HG02981 (cell line): ENCODE measurements at regions not wholly inside any gene's neighbourhood (a gene's known extent, or its start where the extent isn't known, plus 50 kb on each side); places are given as distances from the start of the nearest gene placed in this dataset.

Experiments used
- ATAC-seq: cut with Tn5 transposase; IDR thresholded peaks from one replicate; pipeline ENCODE4 v1.9.1; 2021; ENCODE audit warnings: mild to moderate bottlenecking, moderate library complexity; ENCODE audit not compliant: unreplicated experiment

DNA sequence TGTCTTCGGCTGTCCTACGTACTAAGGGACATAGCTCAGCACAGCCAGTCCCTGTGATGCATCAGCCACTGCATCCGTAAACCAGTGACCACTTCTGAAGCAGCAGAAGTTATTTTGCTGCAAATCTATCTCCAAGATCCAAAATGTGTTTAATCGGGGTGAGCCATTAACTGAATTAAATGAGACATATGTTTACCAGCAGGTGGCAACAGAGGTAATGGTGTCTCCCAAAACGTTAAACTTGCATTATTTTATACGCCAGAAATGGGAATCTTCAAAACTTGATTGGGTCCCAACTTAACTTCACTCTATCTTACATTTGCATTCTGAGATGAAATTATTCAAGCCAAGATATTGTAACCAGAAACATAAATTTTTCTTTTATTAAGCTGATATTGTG, 75.3 kb upstream of the BOC start:
- ATAC-seq = no peak

DNA sequence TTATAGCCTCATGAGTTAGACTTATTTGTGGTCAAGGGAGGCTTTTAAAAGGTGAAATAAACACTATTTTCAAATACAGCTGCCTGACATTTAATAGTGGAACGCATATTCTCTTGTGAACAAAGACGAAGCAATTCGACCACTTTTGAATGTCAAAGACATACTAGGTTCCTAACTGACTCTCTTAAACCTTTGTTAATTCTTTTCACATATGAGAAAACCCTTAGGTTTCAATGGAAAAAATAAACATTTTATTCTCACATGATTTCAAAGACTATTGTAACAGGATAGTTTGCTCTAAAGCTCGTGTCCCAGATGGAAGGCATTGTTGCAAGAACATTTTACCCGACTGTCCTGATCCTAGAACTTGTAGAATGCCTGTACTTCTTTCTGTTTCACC, 74.8 kb upstream of the BOC start:
- no peak for ATAC-seq

DNA sequence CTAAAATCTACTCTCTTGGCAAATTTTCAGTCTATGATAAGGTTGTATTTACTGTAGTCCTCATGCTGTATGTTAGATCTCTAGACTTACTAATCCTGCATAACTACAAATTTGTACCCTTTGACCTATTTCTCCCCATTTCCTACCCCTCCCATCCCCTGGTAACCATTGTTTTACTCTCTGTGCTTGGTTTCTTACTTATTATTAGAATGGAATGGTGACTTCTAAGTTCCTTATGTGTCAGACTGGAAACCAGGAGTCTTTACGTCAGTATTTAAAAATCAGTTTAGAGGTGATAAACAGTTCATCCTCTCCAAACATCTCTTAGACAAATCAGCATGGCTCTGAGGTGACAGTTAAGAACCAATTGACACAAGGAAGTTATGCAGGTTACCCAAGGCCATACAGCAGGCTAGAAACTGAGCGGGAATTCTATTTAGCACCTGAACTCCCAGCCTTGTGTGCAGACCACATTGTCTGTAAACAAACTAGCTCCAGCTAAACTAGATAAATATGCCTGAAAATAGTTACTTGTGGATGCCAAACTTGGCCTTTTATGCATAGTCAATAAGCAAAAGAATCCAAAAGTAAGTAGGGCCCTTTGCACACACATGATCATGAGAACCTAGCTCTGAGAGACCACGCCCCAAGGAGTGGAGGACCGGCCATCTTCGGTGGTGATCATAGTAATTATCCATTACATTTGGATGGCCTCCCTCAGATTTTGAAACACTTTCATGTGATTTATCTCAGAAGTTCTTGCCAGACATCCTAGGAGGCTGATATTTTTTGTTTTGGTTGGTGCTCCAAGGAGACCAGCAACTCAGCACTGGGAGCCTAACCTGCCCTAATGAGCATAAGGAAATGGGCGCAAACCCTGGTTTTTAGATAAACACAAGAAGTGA, 72.3 kb upstream of the BOC start:
- ATAC-seq = no peak

DNA sequence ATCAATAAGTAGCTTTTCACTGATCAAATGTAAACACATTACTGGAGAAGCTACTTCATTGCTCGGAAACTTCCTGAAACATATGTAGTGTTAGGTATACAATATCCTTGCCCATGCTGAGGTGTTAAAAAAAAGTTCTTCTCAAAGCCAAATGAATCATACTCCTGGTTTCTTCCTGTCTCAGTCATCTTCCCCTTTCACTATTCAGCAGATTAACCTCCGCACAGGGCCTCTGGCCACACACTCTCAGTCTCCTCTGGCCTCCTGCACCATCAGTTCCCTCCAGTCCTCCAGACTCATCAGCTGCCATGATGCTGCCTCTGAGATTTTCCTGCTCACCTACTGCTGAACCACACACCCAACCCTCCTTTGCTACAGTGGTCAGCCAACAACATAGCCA, 70.5 kb upstream of the BOC start:
- ATAC-seq = no peak

DNA sequence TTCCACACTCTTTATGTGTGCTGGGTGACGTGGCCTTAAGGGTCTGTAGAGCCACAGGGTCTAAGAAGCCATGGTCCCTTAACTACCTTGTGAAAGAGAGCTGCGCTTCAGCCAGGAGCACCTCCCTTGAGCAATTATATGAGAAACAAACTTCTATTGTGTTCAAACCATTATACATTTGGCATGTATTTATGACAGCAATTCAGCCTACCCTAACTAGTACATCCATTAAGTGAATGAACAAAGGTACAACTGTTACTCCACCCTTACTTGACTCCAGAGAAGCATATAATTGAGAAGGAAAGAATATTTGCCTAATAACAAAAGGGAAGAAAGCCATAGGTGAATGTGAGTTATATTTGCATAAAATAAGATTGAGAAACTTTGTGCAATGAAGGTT, 69.8 kb upstream of the BOC start:
- ATAC-seq = no peak

DNA sequence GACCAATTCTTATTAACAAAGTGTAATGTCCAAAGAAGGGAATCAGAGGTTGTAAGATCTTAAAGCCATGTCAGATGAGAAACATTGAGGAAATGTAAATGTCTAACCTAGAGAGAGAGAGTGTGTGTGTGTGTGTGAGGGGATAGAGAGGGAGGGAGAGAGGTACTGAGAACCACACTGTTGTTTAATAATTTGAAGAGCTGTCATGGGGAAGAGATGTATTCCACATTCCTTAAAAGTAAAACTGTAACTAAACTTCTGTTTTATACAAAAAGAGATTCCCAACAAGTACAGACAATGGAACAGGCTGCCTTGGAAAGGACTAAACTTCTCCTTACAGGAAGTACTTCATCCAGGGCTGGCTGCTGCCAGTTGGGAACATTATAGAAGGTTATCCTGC, 68.9 kb upstream of the BOC start:
- ATAC-seq = no peak

DNA sequence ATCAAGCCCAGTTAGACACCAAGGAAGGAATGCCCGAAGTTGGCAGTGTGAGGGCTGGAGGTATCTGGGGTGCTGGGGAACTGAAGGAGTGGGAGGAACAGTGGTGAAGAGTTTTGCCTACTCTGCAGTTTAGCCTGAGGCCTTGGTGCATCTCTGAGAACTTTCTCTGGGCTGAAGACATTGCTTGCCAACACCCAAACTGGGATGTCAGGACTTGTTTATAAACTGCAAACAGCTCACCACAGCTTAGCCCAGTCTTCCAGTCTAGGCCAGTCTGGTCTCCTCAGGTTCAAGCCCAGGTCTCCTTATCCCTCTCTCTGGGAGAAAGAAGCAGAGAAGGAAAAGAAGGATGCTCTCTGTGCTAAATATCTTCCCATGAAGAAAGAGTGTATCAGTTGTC, 68.0 kb upstream of the BOC start:
- no peak for ATAC-seq

DNA sequence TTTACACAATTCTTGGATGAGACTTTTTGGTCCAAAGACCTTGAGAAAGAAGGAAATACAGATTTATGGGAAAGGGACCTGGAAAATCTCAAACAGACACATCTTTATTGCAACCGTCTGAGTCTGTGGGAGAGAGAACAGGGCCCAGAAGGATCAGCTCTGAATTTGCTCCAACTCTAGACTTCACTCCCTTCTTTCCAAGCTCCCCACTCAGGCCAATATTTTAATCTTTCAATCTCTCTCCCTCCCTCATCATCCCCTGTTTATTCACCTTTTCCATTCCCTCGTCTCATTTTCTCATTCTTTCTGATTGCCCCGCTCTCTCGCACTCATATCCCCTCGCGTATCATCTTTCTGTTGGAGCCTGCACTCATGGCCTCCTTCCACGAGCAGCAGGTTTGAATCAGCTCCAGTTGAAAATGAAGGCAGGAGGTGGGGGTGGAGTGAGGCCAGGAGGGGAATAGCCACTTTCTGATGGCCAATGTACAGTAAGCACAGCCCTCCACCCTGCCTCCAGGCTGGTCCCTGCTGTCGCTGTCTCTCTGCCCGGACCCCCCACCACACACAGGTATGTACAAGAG, 63.6 kb upstream of the BOC start:
- ATAC-seq = no peak

DNA sequence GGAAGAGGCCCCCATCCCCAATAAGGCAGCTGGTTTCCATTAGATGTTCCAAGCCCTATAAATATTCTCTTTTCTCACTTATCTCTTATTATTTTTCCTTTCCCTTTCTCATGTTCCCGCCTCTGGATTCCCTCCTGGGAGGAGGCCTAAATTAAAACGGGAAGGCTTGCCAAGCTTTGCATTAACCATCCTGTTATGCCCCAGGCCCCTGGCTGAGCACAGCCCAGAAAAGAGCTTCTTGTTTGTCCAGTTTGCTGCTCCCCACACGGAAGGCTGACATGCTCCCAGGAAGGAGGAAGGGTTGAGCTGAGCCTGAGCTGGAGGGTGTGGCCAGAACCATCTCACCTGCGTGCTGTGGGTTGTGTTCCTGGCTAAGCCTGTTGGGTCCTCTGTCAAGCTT, 63.1 kb upstream of the BOC start:
- ATAC-seq = no peak

DNA sequence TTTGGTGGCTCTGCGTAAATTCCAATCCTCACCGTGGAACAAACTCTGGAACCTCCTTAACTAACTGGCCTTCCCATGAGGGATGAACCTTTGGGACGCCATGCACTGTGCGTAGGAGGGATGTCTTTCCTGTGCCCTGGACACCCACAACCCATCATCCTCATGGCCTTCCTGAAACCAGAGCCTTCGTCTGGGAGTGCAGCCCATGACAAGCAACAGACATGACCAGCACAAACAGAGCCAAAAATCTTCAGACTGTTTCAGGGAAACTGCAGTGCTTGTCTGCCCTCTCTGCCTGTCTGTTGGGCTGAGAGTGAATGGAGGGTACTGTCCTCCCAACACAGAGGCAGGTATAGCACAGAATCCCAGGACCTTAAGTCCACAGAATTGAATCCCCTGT, 61.1 kb upstream of the BOC start:
- ATAC-seq = no peak

DNA sequence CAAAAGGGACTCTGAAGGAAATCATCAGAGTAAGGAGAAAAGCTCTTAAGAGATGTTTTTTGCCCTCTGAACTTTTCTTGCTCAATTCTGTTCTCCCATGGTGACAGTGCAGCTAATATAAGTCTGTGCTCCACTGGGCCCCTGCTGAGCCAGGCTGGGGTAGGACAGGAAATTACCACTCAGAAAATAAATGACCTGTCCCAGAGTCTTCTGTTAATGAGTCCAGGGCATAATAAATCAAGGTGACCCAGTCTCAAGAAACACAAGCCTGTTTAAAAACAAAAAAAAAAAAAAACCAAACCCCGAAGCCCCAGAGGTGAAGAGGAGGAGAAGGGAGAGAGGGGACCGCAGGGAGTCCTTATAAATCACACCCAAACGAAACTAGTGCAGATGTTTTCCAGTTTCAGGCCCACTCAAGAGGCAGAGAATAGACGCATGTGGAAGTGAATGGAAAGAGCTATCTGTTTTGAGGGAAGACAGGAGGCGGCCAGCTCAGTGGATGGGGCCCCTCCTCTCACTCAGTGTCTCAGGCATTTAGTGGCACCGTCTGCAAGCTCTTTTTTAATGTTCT, 59.8 kb upstream of the BOC start:
- ATAC-seq = no peak

DNA sequence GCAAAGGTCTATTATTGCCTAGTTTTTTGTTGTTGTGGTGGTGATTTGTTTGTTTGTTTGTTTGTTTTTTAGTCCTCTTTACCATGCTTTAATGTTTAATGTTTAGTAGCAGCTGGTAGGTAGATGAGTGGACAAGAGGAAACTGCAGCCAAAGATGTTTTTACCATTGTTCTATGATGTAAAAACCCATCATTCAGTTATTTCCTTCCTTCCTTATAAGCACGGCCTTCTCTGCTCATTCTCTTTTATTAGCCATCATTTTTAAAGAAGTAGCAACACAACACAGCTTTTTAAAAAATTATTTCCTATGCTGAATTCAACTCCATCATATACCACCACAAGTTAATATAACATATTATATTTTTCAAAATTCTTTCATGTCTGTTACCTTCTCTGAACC, 58.5 kb upstream of the BOC start:
- no peak for ATAC-seq

DNA sequence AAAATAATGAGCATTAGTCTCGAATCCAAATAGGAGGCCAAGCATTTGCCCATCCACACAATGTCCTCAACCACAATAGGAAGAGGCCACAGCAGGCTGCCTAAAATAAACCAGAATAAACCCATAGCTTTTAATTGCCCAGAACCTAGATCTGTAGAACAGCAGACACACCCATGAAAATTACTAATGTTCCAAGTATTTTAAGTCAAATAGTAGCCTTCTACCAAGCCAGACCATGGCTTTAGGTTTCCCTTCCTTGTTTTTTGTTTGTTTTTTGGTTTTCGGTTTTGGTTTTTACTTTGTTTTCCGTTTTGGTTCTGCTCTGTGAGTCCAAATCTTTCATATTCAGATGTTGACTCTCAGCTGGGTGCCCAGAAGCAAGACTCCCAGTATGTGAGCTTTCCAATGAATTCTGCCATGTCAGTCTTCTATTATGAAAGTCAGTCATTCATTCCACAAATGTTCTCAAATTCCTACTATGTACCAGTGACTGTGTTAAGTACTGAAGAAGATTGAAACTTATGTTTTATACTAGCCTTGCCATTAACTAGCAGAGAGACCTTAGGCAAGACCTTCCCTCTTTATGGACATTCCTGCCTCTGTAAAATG, 57.8 kb upstream of the BOC start:
- peak; percentile 59 for ATAC-seq

DNA sequence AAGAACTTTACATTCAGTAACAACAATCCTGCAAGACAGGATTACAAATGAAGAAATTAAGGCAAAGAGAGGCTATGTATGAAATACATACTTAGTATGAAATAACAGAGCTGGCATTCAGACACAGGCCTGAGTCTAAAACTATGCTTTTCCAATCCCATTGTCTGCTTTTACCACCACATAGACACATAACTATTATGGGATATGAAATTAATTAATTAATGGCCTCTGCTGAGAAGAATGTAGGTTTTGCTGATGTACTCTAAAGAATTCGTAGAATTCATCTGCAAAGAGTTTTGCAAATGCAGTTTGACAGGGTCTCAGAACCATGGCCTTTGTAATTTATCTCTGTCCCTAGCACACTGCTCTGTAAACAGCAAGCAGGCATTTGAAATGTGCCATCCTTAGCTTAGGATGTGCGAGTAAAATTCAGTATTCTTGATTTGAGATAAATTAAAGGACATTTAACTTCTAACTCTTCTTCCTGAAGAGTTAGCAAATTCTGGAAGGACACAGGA, 54.5 kb upstream of the BOC start:
- no peak for ATAC-seq

DNA sequence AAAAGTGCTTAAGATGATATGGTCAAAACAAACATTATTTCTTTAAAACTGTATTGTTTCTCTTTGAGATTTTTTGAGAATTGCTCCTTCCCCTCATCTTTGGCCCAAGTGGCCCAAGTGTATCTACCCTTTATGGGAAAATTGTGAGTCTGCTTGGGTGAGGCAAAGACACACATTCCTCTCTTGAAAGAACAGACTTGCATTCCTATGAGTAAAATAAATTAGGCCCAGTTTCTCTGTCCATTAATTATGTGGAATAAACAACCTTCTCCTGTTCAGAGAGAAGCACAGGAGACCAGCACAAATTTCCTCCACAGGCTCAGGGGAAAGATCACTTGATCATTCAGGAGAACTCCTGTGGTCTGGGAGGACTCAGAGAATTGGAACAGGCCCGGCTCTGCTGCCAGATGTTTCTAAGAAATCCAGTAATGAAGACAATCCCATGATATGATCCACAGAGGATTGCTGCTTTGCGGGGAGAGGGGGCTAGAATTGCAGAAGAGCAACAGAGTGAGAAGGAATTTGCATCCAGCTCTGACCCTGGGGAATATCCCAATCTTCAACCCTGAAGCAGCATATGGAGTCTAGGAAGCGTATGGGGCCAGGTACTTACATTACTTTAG, 53.8 kb upstream of the BOC start:
- no peak for ATAC-seq

DNA sequence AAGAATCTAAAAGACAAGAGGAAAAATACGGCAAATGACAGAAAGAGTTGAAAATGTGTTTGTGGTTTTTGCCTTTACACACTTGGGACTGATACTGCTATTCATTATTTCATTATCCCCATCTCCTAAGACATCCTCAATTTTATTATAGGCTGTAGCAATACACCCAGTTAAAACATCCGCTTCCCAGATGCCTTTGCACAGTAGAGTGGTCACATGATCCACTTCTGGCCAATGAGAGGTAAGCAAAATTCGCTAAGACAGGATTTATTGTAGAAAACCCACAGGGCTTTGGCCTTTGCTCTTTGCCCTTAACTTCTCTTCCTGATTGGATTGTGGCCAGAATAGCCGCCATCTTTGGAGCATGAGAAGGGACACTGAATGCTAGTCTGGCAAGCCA, 53.2 kb upstream of the BOC start:
- no peak for ATAC-seq
